Stimulated activated CD8-positive, alpha-beta memory T cell treated with anti-CD3 and anti-CD28 coated beads, Interleukin-2, amount 100 ng/mL, for 48 hours (primary cell): ENCODE measurements at regions not wholly inside any gene's neighbourhood (a gene's known extent, or its start where the extent isn't known, plus 50 kb on each side); places are given as distances from the start of the nearest gene placed in this dataset.
"Not testable (repeated sequence)": the region's sequence is repeated elsewhere in the genome, so short reads cannot be mapped to it uniquely, and the experiment has no call there.

Experiments
- DNase-seq, 2 donors: peaks; one replicate each; pipeline ENCODE4 v3.0.0-alpha.2; 2020; ENCODE audit warnings: low read depth in 2 of 2

DNA sequence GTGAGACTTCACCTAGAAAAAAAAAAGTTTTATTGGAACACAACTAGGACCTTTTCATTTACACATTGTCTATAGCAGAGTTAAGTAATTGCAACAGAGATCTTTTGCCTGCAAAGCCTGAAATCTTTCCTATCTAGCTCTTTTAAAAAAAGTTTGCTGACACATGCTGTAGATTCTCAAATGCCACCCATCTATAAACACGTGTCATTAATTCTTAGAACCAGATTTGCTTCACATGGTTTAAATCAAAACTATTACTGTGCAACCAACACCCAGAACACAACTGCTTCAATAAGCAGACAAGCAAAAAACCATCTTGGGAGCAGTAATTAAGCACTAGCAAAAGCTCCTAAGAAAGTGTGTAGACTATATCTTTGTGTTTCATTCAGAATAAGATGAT is 55.0 kb downstream of the OXSM start:
- DNase-seq, result no peak

DNA sequence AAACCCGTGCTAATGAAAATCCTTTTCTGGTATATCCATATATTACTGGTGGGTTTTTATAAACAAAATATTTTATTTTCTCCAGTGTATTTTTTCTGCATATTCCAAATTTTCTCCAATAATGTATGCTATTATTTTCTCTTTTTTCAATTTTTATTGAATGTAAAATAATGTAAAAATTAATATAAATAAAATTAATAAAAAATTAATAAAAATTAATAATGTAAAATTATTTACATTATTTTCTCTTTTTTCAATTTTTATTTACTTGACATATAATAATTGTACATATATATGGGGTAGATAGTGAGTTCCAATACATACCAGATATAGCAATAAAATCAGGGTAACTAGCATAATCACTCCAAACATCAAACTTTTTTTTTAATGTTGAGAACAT is 56.4 kb downstream of the OXSM start:
- no peak for DNase-seq

DNA sequence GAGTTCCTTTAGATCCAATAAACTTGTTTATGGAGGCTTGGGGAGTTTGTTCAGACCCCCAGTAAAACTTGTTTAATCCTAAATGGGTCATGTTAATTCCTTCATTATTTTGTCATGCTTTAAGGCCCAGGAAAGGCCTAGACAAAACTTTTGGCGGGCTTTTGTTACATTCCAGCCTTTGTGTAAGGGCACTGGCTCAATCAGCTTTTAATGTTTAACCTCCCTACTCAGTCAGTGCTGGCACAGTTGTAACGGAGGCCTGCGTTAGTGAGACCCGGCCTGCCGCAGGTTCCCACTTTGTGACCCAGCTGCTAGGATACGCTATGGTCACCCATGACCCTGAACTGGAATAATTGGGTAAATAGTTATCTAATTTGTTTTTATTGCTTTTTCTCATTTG is 59.2 kb downstream of the OXSM start:
- no peak for DNase-seq

DNA sequence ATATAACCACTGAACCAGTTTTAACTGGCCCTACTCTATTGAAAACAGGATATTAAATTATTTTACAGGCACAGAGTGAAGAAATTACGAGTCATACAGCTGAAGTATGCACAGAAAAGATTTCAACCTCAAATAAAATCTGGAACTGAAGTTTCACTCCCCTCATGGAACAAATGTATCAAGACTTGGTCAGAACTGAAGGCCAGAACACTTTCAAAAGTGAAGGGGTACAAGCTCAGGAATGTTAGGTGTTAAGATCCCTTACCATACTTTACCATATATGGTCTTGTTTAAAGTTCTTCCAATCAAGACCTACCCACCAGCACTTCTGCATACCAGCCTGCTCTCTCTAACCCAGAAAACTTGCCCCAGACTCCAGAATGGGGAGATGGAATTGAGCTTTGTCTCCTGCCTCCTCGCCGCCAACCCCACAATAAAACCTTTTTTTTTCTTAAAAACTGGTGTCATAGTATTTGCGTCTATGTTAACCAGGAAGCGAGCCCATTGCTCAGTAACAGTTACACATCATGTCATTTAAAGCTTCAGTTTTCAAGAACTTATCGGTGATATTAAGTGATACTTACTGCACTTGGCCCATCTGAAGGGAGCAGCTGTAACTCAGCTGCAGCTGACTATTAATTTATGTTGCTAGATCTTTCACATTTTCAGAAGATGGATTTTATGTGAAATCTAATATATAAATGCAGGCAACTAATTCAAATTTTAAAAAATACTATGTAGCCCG is 59.9 kb downstream of the OXSM start:
- no peak for DNase-seq

DNA sequence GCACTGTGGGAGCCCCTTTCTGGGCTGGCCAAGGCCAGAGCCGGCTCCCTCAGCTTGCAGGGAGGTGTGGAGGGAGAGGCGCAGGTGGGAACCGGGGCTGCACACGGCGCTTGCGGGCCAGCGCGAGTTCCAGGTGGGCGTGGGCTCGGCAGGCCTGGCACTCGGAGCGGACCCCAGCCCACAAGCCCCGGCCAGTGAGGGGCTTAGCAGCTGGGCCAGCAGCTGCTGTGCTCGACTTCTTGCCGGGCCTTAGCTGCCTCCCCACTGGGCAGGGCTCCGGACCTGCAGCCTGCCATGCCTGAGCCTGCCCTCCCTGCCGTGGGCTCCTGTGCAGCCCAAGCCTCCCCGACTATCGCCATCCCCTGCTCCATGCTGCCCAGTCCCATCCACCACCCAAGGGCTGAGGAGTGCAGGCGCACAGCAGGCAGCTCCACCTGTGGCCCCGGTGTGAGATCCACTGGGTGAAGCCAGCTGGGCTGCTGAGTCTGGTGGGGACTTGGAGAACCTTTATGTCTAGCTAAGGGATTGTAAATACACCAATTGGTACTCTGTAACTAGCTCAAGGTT is 61.9 kb downstream of the OXSM start:
- DNase-seq, result not testable (repeated sequence)

DNA sequence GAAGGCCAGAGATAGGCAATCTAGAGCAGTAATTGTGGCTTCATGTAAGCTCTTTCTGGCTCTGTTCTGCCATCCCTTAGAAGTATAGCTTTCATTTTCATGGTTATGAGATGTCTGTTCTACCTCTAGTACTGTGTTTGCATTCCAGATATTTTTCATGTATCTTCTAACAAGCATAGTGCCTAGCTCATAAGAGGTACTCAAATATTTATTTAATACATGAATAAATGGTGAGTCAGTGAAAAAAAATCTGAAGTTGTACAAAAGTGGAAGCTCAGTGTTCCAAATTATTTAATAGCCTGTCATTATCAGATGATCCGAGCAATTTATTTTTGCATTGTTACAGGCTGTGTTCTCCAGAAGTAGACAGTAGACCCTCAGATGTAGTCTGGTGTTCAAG is 64.3 kb downstream of the OXSM start:
- DNase-seq, result no peak

DNA sequence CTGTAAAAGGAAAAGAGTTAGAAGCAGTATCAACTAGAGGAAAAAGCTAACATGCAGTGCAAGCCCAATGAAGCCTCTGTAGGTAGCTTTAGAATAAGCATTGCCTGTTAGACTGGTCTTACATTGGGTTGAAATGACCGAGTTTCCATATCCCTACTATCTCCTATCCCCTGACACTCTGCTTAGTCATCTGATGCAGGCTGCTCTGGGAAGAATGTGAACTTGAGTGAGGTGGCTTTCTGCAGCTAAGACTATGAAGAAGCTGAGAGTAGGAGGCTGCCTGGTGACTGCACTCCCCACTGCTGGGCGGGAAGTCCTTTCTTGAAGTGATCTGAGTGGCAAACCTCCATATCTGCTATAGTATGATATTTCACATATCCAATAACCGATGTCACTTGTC is 64.7 kb downstream of the OXSM start:
- DNase-seq, result no peak

DNA sequence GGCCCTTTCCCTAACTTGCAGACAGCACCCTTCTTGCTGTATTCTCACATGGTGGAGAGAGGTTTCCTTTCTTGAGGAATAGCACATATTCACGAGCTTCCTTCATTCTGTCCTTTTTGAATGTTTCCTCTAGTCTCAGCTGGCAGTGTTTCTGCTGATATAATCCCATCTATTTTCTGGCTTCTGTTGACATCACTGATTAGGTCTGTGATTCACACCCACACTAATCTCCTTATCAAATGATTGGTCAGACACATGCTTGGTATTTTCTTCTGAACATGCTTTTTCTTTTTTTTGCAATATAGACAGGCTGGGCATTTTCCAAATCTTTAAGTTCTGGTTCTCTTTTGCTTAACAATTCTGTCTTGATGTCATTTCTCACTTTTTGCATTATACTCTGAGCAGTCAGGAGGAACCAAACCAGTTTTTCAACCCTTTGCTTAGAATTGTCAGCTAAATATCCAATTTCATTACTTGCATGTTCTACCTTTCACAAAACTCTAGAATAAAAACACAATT is 65.4 kb downstream of the OXSM start:
- no peak for DNase-seq

DNA sequence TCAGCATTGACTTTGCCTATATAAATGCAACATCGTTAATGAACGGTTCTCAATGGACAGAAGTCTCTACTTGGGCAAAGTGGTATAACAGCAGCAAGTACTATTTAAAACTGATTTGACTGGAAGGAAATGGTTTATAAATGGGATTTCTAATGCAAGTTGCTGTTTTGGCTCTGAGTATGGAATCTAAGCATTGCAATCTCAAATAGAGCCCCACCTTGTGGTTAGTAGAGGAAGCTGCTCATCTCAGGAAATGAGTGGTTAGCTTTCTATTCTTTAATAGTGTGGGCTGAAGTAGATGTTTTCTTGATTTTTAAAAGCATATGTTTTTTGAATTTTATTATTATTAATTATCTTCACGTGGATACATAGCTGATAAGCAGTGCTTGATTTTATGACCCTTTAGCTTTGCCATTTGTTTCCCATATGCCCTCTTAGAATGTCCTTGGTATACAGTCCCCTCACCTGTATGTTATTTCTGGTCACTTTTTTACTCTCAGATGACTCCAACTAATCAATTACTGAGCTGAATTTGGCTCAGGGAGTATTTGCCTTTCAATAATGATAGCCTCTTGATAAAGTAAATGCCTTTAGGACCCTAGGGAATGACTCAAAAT is 67.1 kb downstream of the OXSM start:
- DNase-seq, result no peak

DNA sequence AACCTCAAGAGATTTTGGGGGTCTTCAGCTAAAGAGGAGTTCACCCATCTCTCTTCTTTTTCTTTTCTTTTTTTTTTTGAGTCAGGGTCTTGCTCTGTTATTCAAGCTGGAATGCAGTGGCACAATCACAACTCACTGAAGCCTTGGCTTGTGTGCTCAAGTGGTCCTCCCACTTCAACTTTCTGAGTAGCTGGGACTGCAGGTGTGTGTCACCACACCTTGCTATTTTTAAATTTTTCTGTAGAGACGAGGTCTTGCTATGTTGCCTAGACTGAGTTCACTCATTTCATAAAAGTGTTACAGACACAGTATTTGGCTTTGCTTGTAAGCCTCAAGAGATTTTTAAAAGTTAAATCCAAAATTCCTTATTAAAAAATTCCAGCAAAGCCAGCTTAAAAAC is 71.7 kb downstream of the OXSM start:
- no peak for DNase-seq

DNA sequence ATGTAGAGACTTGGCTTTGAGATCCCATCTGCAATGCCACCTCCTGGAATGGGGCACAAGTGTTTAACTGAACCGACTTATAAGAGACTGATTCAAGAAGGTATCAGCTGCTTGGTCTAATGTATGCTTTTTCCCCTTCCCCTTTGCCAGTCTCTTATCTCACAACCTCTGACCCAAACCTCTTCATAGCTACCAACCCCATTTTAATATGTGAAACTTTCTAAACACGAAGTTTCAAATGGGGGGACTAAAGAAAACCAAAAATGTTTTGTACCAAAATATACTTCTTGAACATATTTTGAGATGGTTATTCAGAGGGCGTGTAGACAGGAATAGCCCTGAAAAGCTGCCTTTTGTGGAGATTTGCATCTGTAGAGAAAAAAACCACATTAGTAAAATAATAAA is 73.1 kb downstream of the OXSM start:
- DNase-seq, result no peak

DNA sequence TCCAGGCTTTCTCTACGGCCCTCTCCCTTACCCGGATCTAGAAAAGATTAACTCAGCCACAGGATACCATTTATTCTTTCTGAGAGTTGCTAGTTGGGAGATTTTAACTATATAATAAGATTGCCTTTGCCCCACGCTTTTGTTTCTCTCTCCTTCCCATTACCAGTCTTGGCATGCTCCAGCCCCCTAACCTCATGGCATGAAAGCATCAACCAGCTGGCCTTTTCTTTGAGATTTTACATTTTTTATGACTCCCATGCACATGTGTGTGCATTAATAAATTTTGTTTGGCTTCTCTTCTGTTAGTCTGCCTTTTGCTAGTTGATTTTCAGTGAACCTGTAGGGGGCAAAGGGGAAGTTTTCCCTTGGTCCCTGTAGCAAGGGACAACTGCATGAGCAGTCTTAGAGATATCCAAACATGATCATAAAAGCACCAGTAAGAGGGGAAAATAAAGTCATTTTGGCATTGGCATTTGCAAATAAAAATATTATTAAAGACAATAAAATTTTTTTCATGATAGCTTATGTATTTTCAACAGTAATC is 73.6 kb downstream of the OXSM start:
- DNase-seq, result no peak

DNA sequence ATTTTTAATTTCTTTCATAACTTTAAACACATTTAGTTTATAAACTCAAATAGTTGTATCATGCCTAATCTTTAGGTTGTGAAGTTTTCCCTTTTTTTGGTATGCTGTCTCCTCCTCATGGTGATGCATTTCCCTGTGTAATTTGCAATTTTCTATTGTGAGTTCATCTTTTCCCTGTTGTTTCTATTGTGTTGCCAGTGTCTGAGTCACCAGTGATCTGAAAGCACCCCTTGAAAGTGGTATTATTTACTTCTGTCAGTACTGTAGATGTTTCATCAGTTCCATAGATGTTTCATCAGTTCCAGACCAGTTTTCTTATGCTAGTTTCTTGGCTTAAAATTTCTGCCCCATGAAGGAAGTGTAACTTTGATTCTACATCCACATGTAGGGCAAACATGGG is 80.6 kb downstream of the OXSM start:
- no peak for DNase-seq

DNA sequence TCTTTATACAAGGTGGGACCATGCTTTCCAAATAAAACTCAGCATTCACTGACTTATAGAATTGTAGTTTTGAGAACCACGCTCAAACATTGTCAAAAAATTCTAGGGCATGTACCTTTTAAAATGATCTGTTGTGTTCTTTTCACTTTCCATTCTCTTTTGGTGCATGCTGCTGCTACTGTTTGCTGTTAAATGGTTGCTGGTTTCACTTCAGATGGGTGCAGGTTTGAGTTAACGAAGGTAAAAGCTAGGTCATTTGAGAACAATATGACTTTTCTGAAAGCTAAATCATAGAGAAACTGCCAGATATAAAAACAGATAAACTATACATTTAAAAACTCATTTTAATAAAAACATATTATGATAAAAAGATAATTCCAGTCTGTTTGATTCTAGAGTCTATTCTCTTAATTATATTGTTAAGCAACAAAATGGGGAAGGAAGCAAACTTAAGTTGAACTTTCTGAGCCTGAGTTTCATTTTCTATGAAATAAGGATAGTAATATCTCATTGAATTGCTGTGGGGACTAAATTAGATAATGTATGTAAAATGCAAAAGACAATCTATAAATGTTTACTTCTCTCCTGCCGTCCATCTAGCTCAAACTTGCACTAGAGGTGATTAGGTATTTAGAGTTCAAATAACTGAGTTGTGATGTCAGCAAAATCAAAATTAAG is 82.4 kb downstream of the OXSM start:
- DNase-seq, result no peak

DNA sequence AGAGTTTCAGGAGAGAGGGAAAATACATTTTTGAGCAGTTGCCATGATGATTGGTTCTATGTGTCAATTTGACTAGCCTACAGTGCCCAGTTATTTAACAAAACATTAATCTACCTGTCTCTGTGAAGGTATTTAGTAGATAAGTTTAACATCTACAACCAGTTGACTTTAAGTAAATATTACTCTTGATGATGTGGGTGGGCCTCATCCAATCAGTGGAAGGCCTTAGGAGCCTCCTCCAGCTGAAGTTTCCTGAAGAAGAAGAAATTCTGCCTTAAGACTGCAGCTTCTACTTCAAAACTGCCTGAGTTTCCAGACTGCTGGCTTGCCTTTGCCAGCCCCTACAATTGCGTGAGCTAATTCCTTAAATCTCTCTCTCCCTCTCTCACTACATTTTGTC is 93.6 kb downstream of the OXSM start:
- no peak for DNase-seq

DNA sequence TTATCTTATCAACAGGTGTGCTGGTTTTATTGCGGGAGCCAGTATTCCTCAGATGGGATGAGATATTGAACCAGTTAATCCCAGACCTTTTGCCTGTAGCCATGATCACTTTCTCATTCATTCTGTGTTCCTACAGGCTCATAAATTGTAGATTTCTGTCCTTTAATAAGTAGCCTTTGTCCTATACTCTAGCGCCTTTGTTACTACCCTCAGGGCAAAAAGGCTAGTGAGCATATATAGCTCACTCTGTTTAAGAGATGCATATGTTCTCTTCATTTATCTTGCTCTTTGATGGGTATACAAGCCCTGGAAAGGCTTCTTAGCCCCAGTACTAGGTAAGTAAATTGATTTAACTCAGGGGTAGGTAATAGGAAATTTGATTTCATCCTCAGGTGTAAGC is 95.1 kb downstream of the OXSM start:
- DNase-seq, result no peak

DNA sequence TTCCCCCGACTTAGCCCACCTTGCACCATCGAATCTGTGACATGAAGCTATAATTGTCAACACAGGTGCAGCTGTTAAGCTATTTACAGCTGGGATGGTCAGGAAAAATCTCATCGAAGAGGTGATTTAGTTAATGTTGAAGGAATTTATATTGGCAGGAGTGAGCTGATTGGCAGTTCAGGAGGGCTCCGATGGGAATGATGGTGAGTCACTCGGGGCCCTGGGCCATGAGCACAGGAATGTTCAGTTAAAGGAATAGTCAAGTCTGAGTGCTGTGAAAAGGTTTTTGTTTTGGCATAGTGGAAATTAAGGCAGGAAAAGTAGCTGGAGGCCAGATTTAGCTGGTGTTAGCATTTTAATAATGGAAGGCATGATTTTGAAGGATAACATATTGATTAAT is 95.7 kb downstream of the OXSM start:
- no peak for DNase-seq

DNA sequence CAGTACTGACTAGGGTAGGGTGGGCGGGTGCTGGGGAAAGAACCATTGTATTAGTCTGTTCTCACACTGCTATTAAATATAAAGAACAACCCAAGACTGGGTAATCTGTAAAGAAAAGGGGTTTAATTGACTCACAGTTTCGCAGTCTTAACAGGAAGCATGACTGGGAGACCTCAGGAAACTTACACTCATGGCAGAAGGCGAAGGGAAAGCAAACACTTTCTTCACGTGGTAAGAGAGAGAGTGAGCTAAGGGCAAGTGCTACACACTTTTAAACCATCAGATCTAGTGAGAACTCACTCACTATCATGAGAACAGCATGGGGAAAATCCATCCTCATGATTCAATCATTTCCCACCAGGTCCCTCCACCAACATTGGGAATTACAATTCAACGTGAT is 98.0 kb downstream of the OXSM start:
- DNase-seq, result no peak

DNA sequence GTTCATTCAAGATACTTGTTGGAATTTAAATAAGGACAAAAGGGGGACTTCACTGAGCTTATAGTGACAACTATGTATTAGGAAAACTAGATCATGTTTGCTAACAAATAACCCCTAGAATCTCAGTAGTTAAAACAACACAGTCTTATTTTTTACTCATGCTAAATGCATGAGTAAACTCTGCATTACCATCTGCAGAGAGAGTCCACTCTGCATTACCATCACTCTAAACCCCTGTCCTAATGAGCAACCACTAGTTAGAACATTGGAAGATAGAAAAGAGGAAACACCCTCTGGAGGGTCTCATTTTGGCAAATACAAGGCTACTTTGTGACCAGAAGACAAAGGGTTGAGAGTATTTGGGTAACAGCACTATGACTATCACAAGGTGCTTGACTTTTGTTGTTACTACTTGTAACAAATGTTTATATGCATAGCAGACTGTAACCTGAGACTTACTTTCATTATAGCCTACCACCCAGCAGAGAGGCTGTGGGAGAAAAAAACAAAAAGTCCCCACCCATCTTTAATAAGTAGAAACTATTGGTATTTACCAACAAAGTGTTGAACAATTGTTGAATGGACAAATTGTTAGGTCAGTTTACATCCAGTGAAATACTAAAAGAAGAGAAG is 99.1 kb downstream of the OXSM start:
- DNase-seq, result no peak

DNA sequence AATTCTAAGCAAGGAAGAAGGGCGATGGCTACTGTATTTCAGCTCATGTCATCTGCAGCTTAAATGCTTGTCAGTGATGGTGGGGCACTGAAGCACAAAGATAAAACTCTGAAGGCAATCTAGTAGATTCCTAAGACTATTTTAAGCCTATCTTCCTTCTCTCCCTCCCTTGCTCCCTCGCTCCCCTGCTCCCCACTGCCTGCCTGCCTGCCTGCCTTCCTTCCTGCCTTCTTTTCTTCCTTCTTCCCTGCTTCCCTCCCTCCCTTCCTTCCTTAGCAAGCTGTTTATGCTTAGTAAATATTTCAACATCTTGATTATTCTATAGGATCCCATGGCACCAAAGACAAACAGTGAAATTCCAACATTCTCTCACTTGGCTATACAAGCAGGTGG is 99.6 kb downstream of the OXSM start:
- no peak for DNase-seq

DNA sequence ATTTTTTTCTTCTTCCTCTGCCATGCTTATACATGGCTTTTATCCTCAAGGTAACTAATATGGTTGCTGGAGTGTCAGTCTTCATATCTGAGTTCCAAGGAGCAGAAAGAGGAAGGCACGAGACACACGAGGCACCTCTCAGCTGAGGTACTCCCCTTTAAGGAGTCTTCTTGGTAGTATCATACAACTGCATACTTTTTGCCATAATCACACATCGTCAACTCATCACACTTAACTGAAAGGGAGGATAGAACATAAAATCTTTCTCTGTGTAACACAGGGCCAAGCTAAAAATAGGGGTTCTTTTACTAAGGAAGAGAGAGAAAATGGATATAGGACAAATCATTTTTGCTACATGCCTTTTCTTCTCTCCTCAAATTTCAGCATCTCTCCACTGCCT is 104.2 kb downstream of the OXSM start:
- DNase-seq, result no peak

DNA sequence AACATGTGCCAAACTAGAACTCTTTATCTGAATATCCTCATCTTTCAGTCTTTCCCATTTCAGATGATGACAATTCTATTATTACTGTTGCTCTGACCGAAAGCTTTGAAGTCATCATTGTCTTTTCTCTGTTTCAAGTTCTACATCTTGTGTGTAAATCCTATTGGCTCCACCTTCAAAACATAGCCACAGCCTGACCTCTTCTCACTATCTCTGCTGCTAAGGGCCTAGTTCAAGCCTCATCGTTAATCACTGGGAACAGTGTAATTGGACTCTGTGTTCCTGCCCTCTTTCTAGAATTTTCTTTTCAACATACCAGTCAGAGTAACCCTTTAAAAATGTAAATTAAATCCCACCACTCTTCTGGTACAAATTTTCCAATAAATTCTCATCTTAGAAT is 105.1 kb downstream of the OXSM start:
- no peak for DNase-seq
